Erythroblast (primary cell): ENCODE measurements at regions not wholly inside any gene's neighbourhood (a gene's known extent, or its start where the extent isn't known, plus 50 kb on each side); places are given as distances from the start of the nearest gene placed in this dataset.

Source experiments
- GATA1 ChIP-seq: IDR thresholded peaks from 2 replicates; pipeline ENCODE4 v1.6.1; 2011; ENCODE audit warnings: low read depth, mild to moderate bottlenecking, control low read depth, low read length, moderate library complexity
- POLR2A ChIP-seq: IDR thresholded peaks from 2 replicates; pipeline ENCODE4 v1.6.1; 2011; ENCODE audit warnings: mild to moderate bottlenecking, low read length

DNA sequence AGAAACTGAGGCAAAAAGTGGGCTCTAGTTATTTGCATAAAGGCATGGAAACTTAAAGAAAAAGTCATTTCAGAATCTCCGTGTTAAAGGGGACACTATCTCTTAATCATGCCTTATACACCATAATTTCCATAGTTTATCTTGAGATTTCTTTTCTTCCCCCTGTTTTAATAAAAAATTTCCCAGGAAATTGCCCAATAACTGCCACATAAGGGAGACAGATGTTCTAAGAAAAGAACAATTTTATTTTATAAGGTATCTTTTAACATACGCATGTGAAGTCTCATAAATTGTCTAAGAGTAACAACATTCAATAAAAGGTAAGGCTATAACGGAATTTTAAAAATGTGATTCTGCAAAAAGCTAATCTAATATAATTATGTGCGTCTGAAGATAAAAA, 371.3 kb downstream of the IRS2 start:
- no peak for TF ChIP-seq GATA1
- TF ChIP-seq POLR2A, result no peak
